Lower lobe of right lung (tissue), 2 donors: ENCODE measurements at regions not wholly inside any gene's neighbourhood (a gene's known extent, or its start where the extent isn't known, plus 50 kb on each side); places are given as distances from the start of the nearest gene placed in this dataset.

ENCODE experiments used
- ATAC-seq, 2 donors: fragments of 200-7000 bp; cut with Tn5 transposase; one replicate each; pipeline ENCODE4 v1.9.1; 2020 to 2022; ENCODE audit warnings: mild to moderate bottlenecking in 2 of 2, moderate library complexity in 2 of 2
- DNase-seq: peaks from one replicate; pipeline ENCODE4 v3.0.0-alpha.2; 2020
- H3K27ac ChIP-seq: fragments of 200-600 bp; one replicate; pipeline ENCODE4 v1.8.0; 2022
- H3K27me3 ChIP-seq: fragments of 200-600 bp; one replicate; pipeline ENCODE4 v1.8.0; 2022; ENCODE audit warnings: low read depth
- H3K36me3 ChIP-seq: fragments of 200-600 bp; one replicate; pipeline ENCODE4 v1.8.0; 2022; ENCODE audit warnings: mild to moderate bottlenecking
- H3K4me1 ChIP-seq: fragments of 200-600 bp; one replicate; pipeline ENCODE4 v1.8.0; 2022
- H3K4me3 ChIP-seq: fragments of 200-600 bp; one replicate; pipeline ENCODE4 v1.8.0; 2022; ENCODE audit warnings: mild to moderate bottlenecking
- H3K9me3 ChIP-seq: fragments of 200-600 bp; one replicate; pipeline ENCODE4 v1.8.0; 2022
- CTCF ChIP-seq: fragments of 200-600 bp; IDR thresholded peaks from one replicate; pipeline ENCODE4 v1.8.0; 2022; ENCODE audit warnings: antibody characterized with exemption, mild to moderate bottlenecking
- intact Hi-C: fragments of 100-400 bp; cut with DNase I; formaldehyde crosslinking; loops from one replicate; pipeline ENCODE4 v1.11.0; 2022
- donor health status: DM: no; HTN: yes; CAD: no; lungs with severe emphysema.

- Histone ChIP-seq H3K27me3 (no peaks in the 10 kb centered on the region), H3K36me3 (no peaks in the 10 kb centered on the region), H3K9me3 (no peaks in the 10 kb centered on the region), H3K4me3 (no peak overlapping the region), H3K4me1 (no peaks in the 10 kb centered on the region), H3K27ac (no peak overlapping the region)
- intact Hi-C loops = no loop called here
- DNase-seq (no peak), ATAC-seq (no peak)
- TF ChIP-seq CTCF = no peak
Measured at GRCh38 chr14:54278087-54278486, 118.7 kb upstream of the CDKN3 start.

DNA sequence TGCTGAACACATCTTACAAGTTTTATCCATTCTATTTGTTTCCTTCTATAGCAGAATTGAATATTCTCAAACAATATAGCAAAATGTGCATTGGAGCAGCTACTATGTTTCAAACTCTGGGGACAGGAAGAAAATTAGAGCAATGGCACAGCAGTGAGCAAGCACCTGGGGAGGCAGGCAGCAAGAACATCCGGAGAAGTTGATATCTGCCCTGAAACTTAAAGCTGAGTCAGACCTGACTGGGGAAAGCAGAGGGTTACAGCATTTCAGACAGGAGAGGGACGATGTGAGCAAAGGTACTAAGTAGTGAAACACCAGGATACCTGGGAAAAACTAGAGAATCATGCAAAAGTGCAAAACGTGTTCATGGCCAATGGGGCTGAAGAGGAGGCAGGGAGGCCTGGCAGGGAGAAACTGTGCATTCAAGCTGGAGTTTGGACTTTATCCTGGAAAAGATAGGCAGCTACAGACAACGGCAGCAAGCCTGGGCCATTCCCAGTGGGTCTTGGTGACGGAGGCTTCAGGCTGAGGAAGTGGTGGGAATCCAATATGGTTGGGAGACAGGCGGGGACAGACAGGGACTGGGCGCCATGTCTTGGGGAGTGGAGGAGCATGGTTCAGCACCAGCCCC, 118.0 kb upstream of the CDKN3 start:
- H3K27me3 ChIP-seq = no peaks in the 10 kb centered on the region
- intact Hi-C loops = no loop called here
- no peaks in the 10 kb centered on the region for H3K4me1 ChIP-seq
- no peak for ATAC-seq
- no peaks in the 10 kb centered on the region for H3K9me3 ChIP-seq
- H3K36me3 ChIP-seq = no peaks in the 10 kb centered on the region
- no peak for DNase-seq
- no peak overlapping the region for H3K27ac ChIP-seq
- no peak overlapping the region for H3K4me3 ChIP-seq
- no peak for TF ChIP-seq CTCF

GRCh38 chr14:54282849-54283248, 114.0 kb upstream of the CDKN3 start:
- no peaks in the 10 kb centered on the region for H3K36me3 ChIP-seq
- TF ChIP-seq CTCF = no peak
- H3K4me3 ChIP-seq = no peak overlapping the region
- H3K27me3 ChIP-seq = no peaks in the 10 kb centered on the region
- ATAC-seq (no peak), DNase-seq (no peak)
- no peaks in the 10 kb centered on the region for H3K4me1 ChIP-seq
- H3K27ac ChIP-seq = no peak overlapping the region
- H3K9me3 ChIP-seq = no peaks in the 10 kb centered on the region
- intact Hi-C loops = no loop called here

- DNase-seq = no peak
- no peaks in the 10 kb centered on the region for H3K4me1 ChIP-seq
- TF ChIP-seq CTCF = no peak
- no peak for ATAC-seq
- H3K27ac ChIP-seq = no peak overlapping the region
- no peaks in the 10 kb centered on the region for H3K9me3 ChIP-seq
- intact Hi-C loops = no loop called here
- H3K27me3 ChIP-seq = no peaks in the 10 kb centered on the region
- H3K36me3 ChIP-seq = no peaks in the 10 kb centered on the region
- no peak overlapping the region for H3K4me3 ChIP-seq
Measured at GRCh38 chr14:54285030-54285429, 111.8 kb upstream of the CDKN3 start.

GRCh38 chr14:54291491-54292191, 105.2 kb upstream of the CDKN3 start:
- DNase-seq (no peak), ATAC-seq (peak in 1 of 2 donors; percentile 53)
- no peaks in the 10 kb centered on the region for H3K36me3 ChIP-seq
- no peaks in the 10 kb centered on the region for H3K27me3 ChIP-seq
- no peak overlapping the region for H3K27ac ChIP-seq
- intact Hi-C loops = no loop called here
- no peaks in the 10 kb centered on the region for H3K9me3 ChIP-seq
- H3K4me3 ChIP-seq = no peak overlapping the region
- TF ChIP-seq CTCF = no peak
- H3K4me1 ChIP-seq = no peaks in the 10 kb centered on the region
